PC-9 (cell line): ENCODE measurements at regions not wholly inside any gene's neighbourhood (a gene's known extent, or its start where the extent isn't known, plus 50 kb on each side); places are given as distances from the start of the nearest gene placed in this dataset.
A peak's percentile ranks its signal among the peaks of the same experiment; 100 is the strongest.

Experiments used
- BruUV-seq: library from RNA; stranded (reverse); fragments of 400-500 nt; replicated peaks from 2 replicates; lab custom pipeline; 2021; lab: Mats Ljungman, UMichigan
- CTCF ChIA-PET: fragments of 300-600 bp; sonication (Branson Sonifier 250); formaldehyde crosslinking; loops from one replicate; lab custom pipeline; 2022; ENCODE audit warnings: antibody characterized with exemption; lab: Charles Lee
- POLR2A ChIA-PET: fragments of 300-600 bp; sonication (Branson Sonifier 250); formaldehyde crosslinking; loops from one replicate; lab custom pipeline; 2022; ENCODE audit warnings: antibody characterized with exemption; ENCODE audit not compliant: unreplicated experiment; lab: Charles Lee
- DNase-seq, 2 experiments: peaks; one replicate each; pipeline versions ENCODE4 v3.0.0 to v3.0.0-alpha.2; 2015 to 2022; ENCODE audit warnings: mixed read lengths in 1 of 2
- H2AFZ ChIP-seq: fragments of 200-600 bp; sonication (generic); 2 replicates; pipeline ENCODE4 v1.8.1; 2017; ENCODE audit warnings: antibody characterized with exemption
- H3F3A ChIP-seq: fragments of 200-600 bp; sonication (generic); 2 replicates; pipeline ENCODE4 v1.8.1; 2017; ENCODE audit warnings: antibody characterized with exemption, mild to moderate bottlenecking, low read depth; ENCODE audit not compliant: insufficient read depth
- H3K27ac ChIP-seq: fragments of 200-600 bp; sonication (generic); 2 replicates; pipeline ENCODE4 v1.6.1; 2016; ENCODE audit warnings: mixed run types
- H3K27me3 ChIP-seq: fragments of 200-600 bp; sonication (generic); 2 replicates; pipeline ENCODE4 v1.6.1; 2016; ENCODE audit warnings: low read depth, mixed run types; ENCODE audit not compliant: insufficient read depth
- H3K36me3 ChIP-seq: fragments of 200-600 bp; sonication (generic); 2 replicates; pipeline ENCODE4 v1.6.1; 2016; ENCODE audit warnings: low read depth, mixed run types
- H3K4me1 ChIP-seq: fragments of 200-600 bp; sonication (generic); replicated peaks from 2 replicates; pipeline ENCODE4 v1.6.1; 2016; ENCODE audit warnings: mixed run types; ENCODE audit not compliant: insufficient read depth
- H3K4me2 ChIP-seq: fragments of 200-600 bp; sonication (generic); 2 replicates; pipeline ENCODE4 v1.6.1; 2017; ENCODE audit warnings: mixed run types
- H3K4me3 ChIP-seq: fragments of 200-600 bp; sonication (generic); 2 replicates; pipeline ENCODE4 v1.6.1; 2016; ENCODE audit warnings: mixed run types
- H3K79me2 ChIP-seq: fragments of 200-600 bp; sonication (generic); 2 replicates; pipeline ENCODE4 v1.6.1; 2017; ENCODE audit warnings: low read depth, mixed run types
- H3K9me2 ChIP-seq: fragments of 200-600 bp; sonication (generic); 2 replicates; pipeline ENCODE4 v1.8.1; 2017; ENCODE audit warnings: mild to moderate bottlenecking; ENCODE audit not compliant: insufficient read depth
- H3K9me3 ChIP-seq: fragments of 200-600 bp; sonication (generic); 2 replicates; pipeline ENCODE4 v1.8.1; 2016; ENCODE audit warnings: low read depth; ENCODE audit not compliant: insufficient read depth
- H4K20me1 ChIP-seq: fragments of 200-600 bp; sonication (generic); 2 replicates; pipeline ENCODE4 v1.8.1; 2017; ENCODE audit not compliant: insufficient read depth
- CTCF ChIP-seq: fragments of 200-600 bp; sonication (generic); conservative IDR thresholded peaks from 2 replicates; pipeline ENCODE4 v1.6.1; 2017; ENCODE audit warnings: mixed run types, antibody characterized with exemption, mild to moderate bottlenecking, moderate library complexity
- EZH2 ChIP-seq: fragments of 200-600 bp; sonication (generic); IDR thresholded peaks from 2 replicates; pipeline ENCODE4 v1.8.0; 2017; ENCODE audit warnings: antibody characterized with exemption, low read depth
- intact Hi-C: fragments of 100-400 bp; cut with micrococcal nuclease; formaldehyde crosslinking; loops from one replicate; pipeline ENCODE4 v1.10.0; 2022; ENCODE audit not compliant: unreplicated experiment

- Histone ChIP-seq H3K9me3 (no peaks in the 10 kb centered on the region), H2AFZ (no peak overlapping the region), H3K4me2 (no peak overlapping the region), H4K20me1 (no peaks in the 10 kb centered on the region), H3K27me3 (peaks cover 17% of the 10 kb centered on the region), H3K79me2 (no peaks in the 10 kb centered on the region), H3K4me3 (no peak overlapping the region), H3F3A (no peaks in the 10 kb centered on the region), H3K9me2 (no peaks in the 10 kb centered on the region), H3K4me1 (no peaks in the 10 kb centered on the region), H3K36me3 (no peaks in the 10 kb centered on the region), H3K27ac (no peak overlapping the region)
- intact Hi-C loops: no loop called here
- no peak for DNase-seq
- ChIA-PET CTCF (no interaction called here), POLR2A (no interaction called here)
- no TSS peak for BruUV-seq
- peak; percentile 67 for TF ChIP-seq CTCF
- TF ChIP-seq EZH2: no peak
These were observed 352.0 kb downstream of the BCAT1 start for GRCh38 chr12:24596768-24597388.

DNA sequence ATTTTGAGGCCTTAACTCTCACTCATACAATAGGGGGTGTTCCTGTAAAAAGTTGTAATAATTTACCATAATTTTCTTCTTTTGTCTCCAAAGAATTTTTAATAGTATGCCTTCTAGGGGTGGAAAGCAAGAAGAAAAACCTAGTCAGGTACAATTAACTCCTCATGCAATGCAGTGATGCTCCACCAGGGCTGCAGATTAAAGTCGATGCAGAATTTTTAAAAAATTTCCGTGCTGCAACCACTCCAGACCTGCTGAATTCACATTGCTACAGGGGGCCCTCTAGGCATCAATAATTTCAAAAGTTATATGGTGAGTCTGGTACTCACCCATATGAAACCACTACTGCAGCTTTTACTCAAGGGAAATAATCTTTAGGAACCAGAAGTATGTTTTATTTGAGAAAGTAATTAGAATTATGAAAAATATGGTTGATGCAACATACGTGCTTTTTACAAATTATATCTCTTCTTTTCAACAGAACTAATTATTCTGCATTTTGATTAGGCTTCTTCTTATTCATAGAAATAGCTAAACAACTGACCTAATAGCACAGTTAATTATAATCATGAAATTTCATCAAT, 353.2 kb downstream of the BCAT1 start:
- Histone ChIP-seq H3K4me2 (no peak overlapping the region), H3F3A (no peaks in the 10 kb centered on the region), H3K4me3 (no peak overlapping the region), H2AFZ (no peak overlapping the region), H3K9me3 (no peaks in the 10 kb centered on the region), H3K4me1 (no peaks in the 10 kb centered on the region), H3K79me2 (no peaks in the 10 kb centered on the region), H3K36me3 (no peaks in the 10 kb centered on the region), H3K9me2 (0 out of 2 replicates have a peak, but pooled peaks cover 2% of the 10 kb centered on the region), H3K27ac (no peak overlapping the region), H3K27me3 (peaks cover 24% of the 10 kb centered on the region), H4K20me1 (no peaks in the 10 kb centered on the region)
- intact Hi-C loops: no loop called here
- ChIA-PET POLR2A (no interaction called here), CTCF (no interaction called here)
- DNase-seq: no peak
- TF ChIP-seq CTCF (peak; percentile 49; the same call in 1 of the 2 replicates), EZH2 (no peak)
- no TSS peak for BruUV-seq

DNA sequence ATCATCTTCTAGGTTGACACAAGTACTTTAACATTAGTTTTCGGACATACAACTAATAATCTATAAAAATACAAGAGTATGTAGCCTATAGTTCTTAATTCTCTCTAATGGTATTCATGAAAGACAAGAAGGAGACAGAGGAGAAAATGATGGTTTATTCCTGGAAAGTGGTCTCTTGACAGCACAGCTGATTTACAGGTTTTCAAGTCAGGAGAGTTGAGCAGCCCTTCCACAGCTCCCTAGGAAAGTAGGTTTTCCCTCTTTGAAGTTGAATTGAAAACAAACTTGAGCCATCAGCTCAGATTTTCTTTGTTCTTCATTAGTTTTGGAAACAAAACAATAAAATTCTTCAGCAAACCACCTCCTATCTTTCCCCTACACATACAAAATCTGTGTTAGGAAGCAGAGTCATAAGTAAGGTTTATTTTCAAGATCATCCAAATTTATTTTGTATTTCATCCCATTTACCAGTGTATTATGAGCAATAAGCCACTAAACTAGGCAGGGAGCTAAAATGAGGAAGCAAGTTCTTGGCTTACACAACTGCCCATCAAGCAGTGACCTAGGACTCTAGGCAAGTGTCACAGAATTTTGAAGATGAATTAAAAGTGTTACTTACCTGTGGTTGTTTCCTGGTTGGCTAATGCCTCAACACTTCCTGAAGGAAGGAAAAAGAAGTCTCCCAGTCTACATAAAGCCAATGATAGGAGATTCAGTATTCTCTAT, 357.0 kb downstream of the BCAT1 start:
- Histone ChIP-seq H3F3A (no peaks in the 10 kb centered on the region), H3K79me2 (no peaks in the 10 kb centered on the region), H3K36me3 (no peaks in the 10 kb centered on the region), H3K4me3 (no peak overlapping the region), H3K27me3 (peaks cover 25% of the 10 kb centered on the region), H4K20me1 (no peaks in the 10 kb centered on the region), H3K27ac (no peak overlapping the region), H3K4me1 (no peaks in the 10 kb centered on the region), H2AFZ (no peak overlapping the region), H3K9me3 (no peaks in the 10 kb centered on the region), H3K9me2 (0 out of 2 replicates have a peak, but pooled peaks cover 3% of the 10 kb centered on the region), H3K4me2 (no peak overlapping the region)
- no peak for DNase-seq
- intact Hi-C loops: no loop called here
- ChIA-PET CTCF (no interaction called here), POLR2A (no interaction called here)
- TF ChIP-seq CTCF: no peak
- no peak for TF ChIP-seq EZH2
- no TSS peak for BruUV-seq
